Right lobe of liver (tissue), 4 donors: ENCODE measurements at regions not wholly inside any gene's neighbourhood (a gene's known extent, or its start where the extent isn't known, plus 50 kb on each side); places are given as distances from the start of the nearest gene placed in this dataset.

Experiments used
- CTCF ChIP-seq, 4 donors: fragments of 200-600 bp in 3 of 4; fragments of 450-650 bp in 1 of 4; IDR thresholded peaks; one replicate each; pipeline versions ENCODE4 v1.5.1 to v1.8.0; 2016 to 2022; ENCODE audit warnings: antibody characterized with exemption in 4 of 4, mild to moderate bottlenecking in 2 of 4
- POLR2A ChIP-seq: fragments of 450-650 bp; IDR thresholded peaks from one replicate; pipeline ENCODE4 v1.6.1; 2017; ENCODE audit warnings: antibody characterized with exemption, mild to moderate bottlenecking
- donor health status: DM: no; HTN: no; CAD: no.
- donor health status: DM: no; HTN: no; CAD: no.
- donor health status: DM: no; HTN: yes; CAD: no.

GRCh38 chrX:65920620-65921019 is 119.3 kb downstream of the VSIG4 start:
- no peak for TF ChIP-seq CTCF (IDR thresholded peaks at IDR 0.05)
- TF ChIP-seq POLR2A = no peak
